Mesenteric fat pad (tissue), 1 donor: ENCODE measurements at regions not wholly inside any gene's neighbourhood (a gene's known extent, or its start where the extent isn't known, plus 50 kb on each side); places are given as distances from the start of the nearest gene placed in this dataset.

Experiments
- DNase-seq: peaks from one replicate; pipeline ENCODE4 v3.0.0-alpha.2; 2020; ENCODE audit warnings: low spot score
- donor health status: DM: yes; HTN: yes; CAD: no.

GRCh38 chr18:71583252-71583651 is 960.9 kb downstream of the CBLN2 start:
- no peak for DNase-seq

DNA sequence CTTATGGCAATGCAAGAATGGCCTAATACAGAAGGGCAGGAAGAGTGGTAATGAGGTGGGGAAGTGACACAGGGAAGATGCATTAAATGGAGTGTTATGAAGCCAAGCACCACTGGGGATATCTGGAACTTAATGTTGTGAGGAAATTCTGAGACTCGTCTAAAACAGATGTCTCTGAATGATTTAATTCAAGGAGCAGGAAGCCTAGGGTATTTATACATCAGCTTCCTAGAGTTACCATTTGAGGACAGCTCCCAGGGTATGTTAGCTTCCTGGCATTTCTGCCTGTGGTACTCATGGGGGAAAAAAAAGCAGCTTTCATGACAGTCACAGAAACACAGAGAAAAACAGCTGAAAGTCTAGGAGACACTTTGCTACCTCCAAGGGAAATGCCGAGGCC is 989.5 kb downstream of the CBLN2 start:
- no peak for DNase-seq

DNA sequence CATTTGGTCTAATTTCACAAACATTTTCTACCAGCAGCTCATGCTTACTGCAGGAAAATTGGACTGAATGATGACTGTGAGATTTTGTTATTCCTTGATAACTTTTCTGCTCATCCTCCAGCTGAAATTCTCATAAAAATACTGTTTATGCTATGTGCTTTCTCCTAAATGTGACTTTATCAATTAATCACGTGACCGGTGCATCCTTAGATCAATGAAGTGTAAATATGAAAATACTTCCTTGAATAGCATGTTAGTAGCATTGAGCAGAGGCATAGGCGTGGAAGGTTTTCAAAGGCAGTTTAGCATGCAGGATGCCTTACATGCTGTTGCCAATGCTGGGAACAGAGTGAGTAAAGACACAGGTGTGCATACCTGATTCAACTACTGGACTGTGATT is 1002.5 kb downstream of the CBLN2 start:
- DNase-seq = no peak

GRCh38 chr18:71529703-71530303 is 1014.3 kb downstream of the CBLN2 start:
- DNase-seq = no peak

GRCh38 chr18:71523483-71524435 is 1020.4 kb downstream of the CBLN2 start:
- DNase-seq = no peak

DNA sequence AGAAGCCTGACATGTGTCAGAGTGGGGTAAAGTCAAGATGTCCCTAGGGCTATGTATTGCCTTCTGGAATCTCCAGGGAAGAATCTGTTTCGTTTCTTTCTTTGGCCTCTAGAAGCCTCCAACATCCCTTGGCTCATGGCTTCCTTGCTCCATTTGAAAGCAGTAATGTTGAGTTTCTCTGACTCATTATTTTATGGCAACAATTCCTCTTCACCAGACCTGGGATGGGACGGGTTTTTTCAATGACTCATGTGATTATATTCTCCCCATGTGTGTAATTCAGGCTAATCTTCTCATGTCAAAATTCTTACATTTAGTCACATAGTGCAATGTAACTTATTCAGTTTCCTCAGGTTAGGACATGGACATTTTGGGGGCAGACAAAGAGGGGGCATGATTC is 1038.6 kb downstream of the CBLN2 start:
- no peak for DNase-seq

DNA sequence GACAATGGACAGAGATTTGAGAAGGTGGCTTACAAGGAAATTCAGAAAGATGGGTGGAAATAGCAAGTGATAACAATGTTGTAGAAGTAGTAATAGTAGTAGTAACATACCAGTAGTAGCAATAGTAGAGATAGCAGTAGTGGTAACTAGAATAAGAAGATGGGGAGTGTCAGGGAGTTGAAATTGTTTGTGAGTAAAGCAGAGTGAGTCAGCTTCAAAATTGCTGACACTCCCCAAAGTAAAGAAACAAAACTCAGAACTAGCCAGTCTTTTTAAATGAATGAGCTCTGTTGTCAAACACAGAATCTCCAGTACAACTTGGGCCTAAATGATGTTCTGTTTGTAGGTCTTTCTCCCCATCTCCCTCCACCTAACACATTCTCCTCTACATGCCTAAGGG is 1040.9 kb downstream of the CBLN2 start:
- no peak for DNase-seq

GRCh38 chr18:71485611-71486010 is 1058.5 kb downstream of the CBLN2 start:
- no peak for DNase-seq

DNA sequence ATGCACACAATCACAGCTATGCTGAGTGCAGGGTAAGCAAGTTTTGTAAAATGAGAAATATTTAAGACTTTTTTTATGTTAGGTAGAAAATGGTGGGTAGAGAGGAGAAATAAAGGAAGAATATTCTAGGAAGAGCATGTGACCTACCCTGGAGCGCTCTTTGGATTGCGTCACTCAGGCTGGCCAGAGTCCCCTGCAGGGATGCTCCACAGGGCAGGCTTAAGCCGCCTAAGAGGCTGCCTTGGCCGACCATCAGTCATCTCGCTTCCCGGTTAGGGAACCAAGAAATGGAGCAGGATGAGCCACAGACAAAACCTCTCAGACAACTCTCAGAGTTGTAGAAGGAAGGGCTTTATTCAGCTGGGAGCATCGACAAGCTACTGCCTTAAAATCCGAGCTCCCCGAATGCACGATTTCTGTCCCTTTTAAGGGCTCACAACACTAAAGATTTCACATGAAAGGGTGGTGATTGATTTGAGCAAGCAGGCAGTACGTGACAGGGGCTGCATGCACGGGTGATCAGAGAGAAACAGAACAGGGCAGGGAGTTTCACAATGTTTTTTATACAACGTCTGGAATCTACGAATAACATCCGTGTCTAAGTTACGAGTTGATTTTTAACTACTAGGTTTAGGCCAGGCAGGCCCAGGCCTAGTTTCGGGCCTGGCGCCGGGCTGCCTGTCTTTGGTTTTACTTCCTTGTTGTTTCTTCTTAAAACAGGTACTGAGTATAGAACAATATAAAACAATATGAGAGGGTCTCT is 1072.0 kb downstream of the CBLN2 start:
- no peak for DNase-seq

- DNase-seq = no peak
These were observed 1087.9 kb downstream of the CBLN2 start for GRCh38 chr18:71456206-71456605.

DNA sequence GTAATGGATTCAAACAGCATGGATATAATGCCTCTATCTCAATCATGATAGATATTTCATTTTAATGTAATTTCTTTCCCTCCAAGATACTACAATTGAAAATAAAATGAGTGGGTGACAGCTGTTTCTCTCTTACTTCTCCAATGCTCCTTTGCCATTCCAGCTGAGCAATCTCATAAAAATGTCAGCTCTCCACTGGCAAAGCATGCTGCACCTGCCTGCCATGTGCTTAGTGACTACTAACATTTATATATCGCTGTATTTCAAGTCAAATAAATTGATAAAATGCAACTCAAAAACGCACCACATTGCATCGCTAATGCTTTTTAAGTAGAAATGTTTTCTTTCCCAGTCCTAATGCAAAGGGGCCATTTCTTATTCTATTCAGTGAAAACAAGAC is 1093.9 kb downstream of the CBLN2 start:
- DNase-seq = no peak

- no peak for DNase-seq
These were observed 1100.2 kb downstream of the CBLN2 start for GRCh38 chr18:71443706-71444480.

DNA sequence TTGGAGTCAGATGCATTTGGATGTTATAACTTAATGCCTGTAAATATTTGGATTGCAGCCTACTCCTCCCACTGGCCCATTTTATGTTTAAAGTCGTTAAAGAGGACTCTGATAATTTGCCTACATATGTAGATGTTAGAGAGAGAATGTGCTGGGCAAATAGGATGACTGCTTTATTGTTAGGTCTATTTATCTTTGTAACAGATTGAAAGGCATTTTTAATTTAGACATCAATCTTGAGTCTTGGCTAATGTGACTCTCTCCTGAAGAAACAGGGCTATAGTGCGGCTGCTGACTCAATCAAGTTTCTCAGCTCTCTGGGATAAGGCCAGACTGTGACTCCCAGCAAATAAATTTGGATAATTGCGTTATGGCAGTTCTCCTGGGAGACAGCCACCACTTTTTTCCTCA is 1101.4 kb downstream of the CBLN2 start:
- DNase-seq = no peak

DNA sequence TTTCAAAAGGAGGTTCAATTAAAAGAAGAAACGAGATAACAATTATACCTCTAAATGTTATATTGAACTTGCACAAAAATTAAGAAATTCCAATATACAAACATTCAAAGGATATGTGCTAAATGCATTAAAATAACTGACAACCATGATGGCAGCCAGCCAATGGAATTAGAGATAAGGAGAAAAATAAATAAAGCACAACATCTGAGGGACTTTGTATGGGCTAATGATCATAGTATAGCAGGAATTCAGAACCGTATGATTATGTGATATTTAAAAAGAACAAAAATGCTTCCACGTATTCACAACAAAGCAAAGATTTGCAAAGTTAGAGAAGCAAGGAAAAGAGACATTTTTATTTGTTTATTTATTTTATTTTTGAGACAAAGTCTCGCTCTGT is 1103.0 kb downstream of the CBLN2 start:
- no peak for DNase-seq

DNA sequence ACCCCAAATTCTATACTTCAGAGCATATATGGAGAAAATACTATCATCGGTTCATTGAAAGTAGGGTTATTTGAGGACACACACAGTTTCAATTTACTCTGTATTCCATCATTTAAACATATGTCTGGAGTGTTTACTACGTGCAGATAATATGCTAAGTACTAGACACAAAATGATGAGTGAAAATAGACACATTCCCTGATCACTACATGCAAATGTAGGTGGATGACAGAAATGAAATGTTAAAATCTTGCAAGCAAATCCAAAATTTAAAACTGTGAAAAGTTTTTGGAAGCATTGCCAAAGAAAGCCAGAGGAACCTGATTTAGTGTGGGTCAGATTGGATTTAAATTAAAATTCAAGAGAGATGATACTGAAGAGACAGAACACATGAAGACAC is 1106.6 kb downstream of the CBLN2 start:
- DNase-seq = no peak

- no peak for DNase-seq
These were observed 1110.8 kb downstream of the CBLN2 start for GRCh38 chr18:71433373-71433772.

DNA sequence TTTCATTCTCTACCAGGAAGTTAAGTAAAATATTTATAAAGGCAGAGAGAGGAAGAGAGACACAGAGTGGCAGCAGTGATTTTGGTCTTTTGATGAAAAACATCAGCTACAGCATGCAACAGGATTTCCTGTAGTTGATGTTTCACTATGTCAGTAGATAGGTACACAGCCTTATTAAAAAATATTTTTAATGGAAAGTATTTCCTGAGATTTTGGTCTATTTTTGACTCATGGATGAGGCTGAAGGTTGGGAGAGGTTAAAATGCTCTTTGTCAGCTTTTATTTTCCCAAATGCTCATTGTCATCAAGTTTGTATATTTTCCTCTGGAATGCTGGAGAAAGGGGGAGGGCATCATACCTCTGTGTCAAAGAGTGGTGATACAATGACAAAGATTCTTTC is 1112.5 kb downstream of the CBLN2 start:
- no peak for DNase-seq

DNA sequence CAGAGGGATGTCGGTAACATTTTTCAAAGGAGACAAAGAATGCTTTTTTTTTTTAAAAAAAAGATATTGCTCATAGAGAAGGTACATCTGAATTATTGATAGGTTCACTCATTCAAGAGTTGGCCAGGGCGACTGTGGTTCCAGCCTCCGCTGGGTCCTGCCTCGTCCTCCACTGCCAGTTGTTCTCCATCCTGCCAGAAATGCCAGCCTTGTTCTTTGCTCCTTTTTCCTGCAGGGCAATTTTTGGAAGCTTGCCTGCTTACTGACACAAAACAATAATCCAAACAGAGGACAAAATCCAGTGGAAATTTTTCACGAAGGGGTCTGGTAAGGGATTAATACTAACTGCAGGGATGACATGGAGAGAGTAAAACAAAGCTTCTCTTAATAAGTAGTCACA is 1113.0 kb downstream of the CBLN2 start:
- DNase-seq = no peak

DNA sequence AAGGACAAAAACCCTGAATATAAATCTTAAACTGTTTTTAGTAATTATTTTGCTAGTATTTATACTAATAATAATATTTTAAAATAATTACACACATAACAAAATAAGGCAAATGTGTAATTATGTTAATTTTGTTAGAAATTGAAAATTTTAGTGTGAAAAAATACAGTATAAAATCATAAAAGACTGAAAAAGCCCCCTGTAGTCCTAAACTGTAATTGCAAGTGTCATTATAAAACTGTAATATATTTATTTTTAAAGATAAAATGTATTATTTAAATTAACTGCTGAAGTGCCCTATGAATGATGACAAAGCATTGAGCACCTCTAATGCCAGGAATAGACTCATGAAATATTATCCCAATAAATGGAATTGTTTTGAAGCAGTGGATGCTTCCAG is 1117.7 kb downstream of the CBLN2 start:
- no peak for DNase-seq

- no peak for DNase-seq
These were observed 1116.4 kb downstream of the SOCS6 start for GRCh38 chr18:71405169-71405809.

DNA sequence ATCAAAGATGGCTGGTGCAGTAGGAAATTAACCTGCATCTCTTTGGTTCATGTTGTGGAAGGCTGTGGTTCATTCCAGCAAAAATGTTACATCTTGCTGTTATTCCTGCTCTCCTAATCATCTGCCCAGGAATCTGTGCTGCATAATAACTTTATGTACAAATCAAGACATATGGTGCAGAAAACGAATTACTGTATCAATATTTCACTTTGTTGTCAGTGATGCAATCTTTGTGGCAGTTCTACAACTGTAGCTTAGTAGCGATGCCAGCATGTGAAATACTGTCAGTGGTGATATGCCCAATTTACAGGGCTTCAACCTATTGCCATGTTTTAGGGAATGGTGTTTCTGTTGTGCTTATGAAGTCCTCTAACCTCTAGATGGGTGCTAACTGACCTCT is 1114.7 kb downstream of the SOCS6 start:
- no peak for DNase-seq
